KBM-7 (cell line): ENCODE measurements at regions not wholly inside any gene's neighbourhood (a gene's known extent, or its start where the extent isn't known, plus 50 kb on each side); places are given as distances from the start of the nearest gene placed in this dataset.
"Not testable (repeated sequence)": the region's sequence is repeated elsewhere in the genome, so short reads cannot be mapped to it uniquely, and the experiment has no call there.

Experiments
- DNase-seq: peaks from one replicate; pipeline ENCODE4 v3.0.0-alpha.2; 2015
- in situ Hi-C: fragments of 300-500 bp; cut with MboI; formaldehyde crosslinking; loops from 2 replicates; pipeline ENCODE4 v1.14.3; 2020; ENCODE audit warnings: low sequenced_read_pairs, low pct_unique_long_range_greater_than_20kb, mixed read lengths

- in situ Hi-C loops, result no loop called here
These were observed 195.5 kb upstream of the CLINT1 start for GRCh38 chr5:158054223-158055110.

GRCh38 chr5:158051036-158051435 is 192.1 kb upstream of the CLINT1 start:
- DNase-seq, result no peak
- in situ Hi-C loops, result no loop called here

More at GRCh38 chr5:158054223-158055110, 195.5 kb upstream of the CLINT1 start:
- DNase-seq, result no peak

- in situ Hi-C loops, result no loop called here
These were observed 191.5 kb upstream of the CLINT1 start for GRCh38 chr5:158050421-158050820.

GRCh38 chr5:158049459-158049858 is 190.5 kb upstream of the CLINT1 start:
- DNase-seq, result no peak
- in situ Hi-C loops, result no loop called here

More at GRCh38 chr5:158050421-158050820, 191.5 kb upstream of the CLINT1 start:
- DNase-seq, result no peak

- DNase-seq, result no peak
These were observed 186.8 kb upstream of the CLINT1 start for GRCh38 chr5:158045696-158046095.

GRCh38 chr5:158039911-158040347 is 181.0 kb upstream of the CLINT1 start:
- in situ Hi-C loops, result no loop called here
- DNase-seq, result no peak

More at GRCh38 chr5:158045696-158046095, 186.8 kb upstream of the CLINT1 start:
- in situ Hi-C loops, result no loop called here

- in situ Hi-C loops, result no loop called here
- no peak for DNase-seq
These were observed 180.5 kb upstream of the CLINT1 start for GRCh38 chr5:158039441-158039840.

GRCh38 chr5:158036983-158037595 is 178.1 kb upstream of the CLINT1 start:
- DNase-seq, in situ Hi-C loops: not testable (repeated sequence)

- DNase-seq, in situ Hi-C loops: not testable (repeated sequence)
These were observed 175.6 kb upstream of the CLINT1 start for GRCh38 chr5:158034586-158034985.

- no peak for DNase-seq
- in situ Hi-C loops, result no loop called here
These were observed 174.8 kb upstream of the CLINT1 start for GRCh38 chr5:158033724-158034123.

- DNase-seq, result no peak
- in situ Hi-C loops, result no loop called here
These were observed 174.1 kb upstream of the CLINT1 start for GRCh38 chr5:158033076-158033475.

GRCh38 chr5:158032246-158032645 is 173.3 kb upstream of the CLINT1 start:
- no peak for DNase-seq
- in situ Hi-C loops, result no loop called here

GRCh38 chr5:158027806-158028775 is 169.1 kb upstream of the CLINT1 start:
- no peak for DNase-seq

GRCh38 chr5:158026304-158027031 is 167.5 kb upstream of the CLINT1 start:
- no peak for DNase-seq

More at GRCh38 chr5:158027806-158028775, 169.1 kb upstream of the CLINT1 start:
- in situ Hi-C loops, result no loop called here

GRCh38 chr5:158023266-158023665 is 164.3 kb upstream of the CLINT1 start:
- no peak for DNase-seq
- in situ Hi-C loops, result no loop called here

More at GRCh38 chr5:158026304-158027031, 167.5 kb upstream of the CLINT1 start:
- in situ Hi-C loops, result no loop called here

- in situ Hi-C loops, result no loop called here
- no peak for DNase-seq
These were observed 163.9 kb upstream of the CLINT1 start for GRCh38 chr5:158022837-158023236.

- in situ Hi-C loops, result no loop called here
- DNase-seq, result no peak
These were observed 163.4 kb upstream of the CLINT1 start for GRCh38 chr5:158022393-158022792.

- in situ Hi-C loops, result no loop called here
- DNase-seq, result no peak
These were observed 161.8 kb upstream of the CLINT1 start for GRCh38 chr5:158020555-158021418.
